ENCODE measurements at regions not wholly inside any gene's neighbourhood (a gene's known extent, or its start where the extent isn't known, plus 50 kb on each side); places are given as distances from the start of the nearest gene placed in this dataset.

- TF ChIP-seq BACH2 (CRISPR knock-in tag; IDR thresholded peaks at IDR 0.05; ENCODE audit: borderline replicate concordance), result no peak
- no peak for TF ChIP-seq CREB5 (CRISPR knock-in tag; IDR thresholded peaks at IDR 0.05; ENCODE audit: low read depth)
- no peak for TF ChIP-seq SNAI2 (CRISPR knock-in tag; IDR thresholded peaks at IDR 0.05)
- TF ChIP-seq ZNF70 (CRISPR knock-in tag; IDR thresholded peaks at IDR 0.05), result no peak
Observed at GRCh38 chr7:119713606-119714005, 559.4 kb upstream of the KCND2 start (continued).

GRCh38 chr7:119720541-119720940 lies 552.4 kb upstream of the KCND2 start:
- TF ChIP-seq SNAI2 (CRISPR knock-in tag; IDR thresholded peaks at IDR 0.05) (no peak), ISL1 (CRISPR knock-in tag; IDR thresholded peaks at IDR 0.05) (peak; percentile 29; the same call in 1 of the 2 replicates), TOX (CRISPR knock-in tag; IDR thresholded peaks at IDR 0.05; ENCODE audit: borderline replicate concordance) (peak; percentile 46; the same call in 1 of the 2 replicates), PPARA (CRISPR knock-in tag; IDR thresholded peaks at IDR 0.05; ENCODE audit: borderline replicate concordance) (no peak), PATZ1 (CRISPR knock-in tag; IDR thresholded peaks at IDR 0.05; ENCODE audit: borderline replicate concordance) (no peak), BACH2 (CRISPR knock-in tag; IDR thresholded peaks at IDR 0.05; ENCODE audit: borderline replicate concordance) (no peak), ZNF70 (CRISPR knock-in tag; IDR thresholded peaks at IDR 0.05) (no peak), OSR1 (CRISPR knock-in tag; IDR thresholded peaks at IDR 0.05) (no peak), CREB5 (CRISPR knock-in tag; IDR thresholded peaks at IDR 0.05; ENCODE audit: low read depth) (no peak), ESRRG (CRISPR knock-in tag; IDR thresholded peaks at IDR 0.05) (no peak), ZC3H10 (CRISPR knock-in tag; IDR thresholded peaks at IDR 0.05) (peak; percentile 85), TCF4 (CRISPR knock-in tag; IDR thresholded peaks at IDR 0.05; ENCODE audit: borderline replicate concordance) (no peak), RARB (CRISPR knock-in tag; IDR thresholded peaks at IDR 0.05) (no peak)
- peak; percentile 95 for ATAC-seq

- no peak for ATAC-seq
- no peak for TF ChIP-seq OSR1 (CRISPR knock-in tag; IDR thresholded peaks at IDR 0.05)
- no peak for TF ChIP-seq TSHZ2 (CRISPR knock-in tag; IDR thresholded peaks at IDR 0.05)
- no peak for TF ChIP-seq SNAI2 (CRISPR knock-in tag; IDR thresholded peaks at IDR 0.05)
- TF ChIP-seq ZFP3 (CRISPR knock-in tag; IDR thresholded peaks at IDR 0.05), result no peak
- no peak for TF ChIP-seq PPARA (CRISPR knock-in tag; IDR thresholded peaks at IDR 0.05; ENCODE audit: borderline replicate concordance)
- no peak for TF ChIP-seq GLIS3 (CRISPR knock-in tag; IDR thresholded peaks at IDR 0.05)
- TF ChIP-seq CSDC2 (CRISPR knock-in tag; IDR thresholded peaks at IDR 0.05), result no peak
- TF ChIP-seq RARB (CRISPR knock-in tag; IDR thresholded peaks at IDR 0.05), result no peak
- TF ChIP-seq ZNF8 (CRISPR knock-in tag; IDR thresholded peaks at IDR 0.05), result no peak
- TF ChIP-seq ZC3H10 (CRISPR knock-in tag; IDR thresholded peaks at IDR 0.05), result no peak
- no peak for TF ChIP-seq CREB5 (CRISPR knock-in tag; IDR thresholded peaks at IDR 0.05; ENCODE audit: low read depth)
- no peak for TF ChIP-seq ISL1 (CRISPR knock-in tag; IDR thresholded peaks at IDR 0.05)
- TF ChIP-seq BACH2 (CRISPR knock-in tag; IDR thresholded peaks at IDR 0.05; ENCODE audit: borderline replicate concordance), result no peak
- no peak for TF ChIP-seq ZNF565 (CRISPR knock-in tag; conservative IDR thresholded peaks at IDR 0.05; ENCODE audit: low read depth)
- TF ChIP-seq POU6F1 (CRISPR knock-in tag; IDR thresholded peaks at IDR 0.05; ENCODE audit: borderline replicate concordance, low read depth), result no peak
- TF ChIP-seq TCF4 (CRISPR knock-in tag; IDR thresholded peaks at IDR 0.05; ENCODE audit: borderline replicate concordance), result no peak
- no peak for TF ChIP-seq CSRNP3 (CRISPR knock-in tag; IDR thresholded peaks at IDR 0.05)
Observed at GRCh38 chr7:119724041-119724792, 548.8 kb upstream of the KCND2 start.

Data from SK-N-SH treated with all-trans-retinoic acid at 6 μM for 48 hours (cell line).